ENCODE measurements at regions not wholly inside any gene's neighbourhood (a gene's known extent, or its start where the extent isn't known, plus 50 kb on each side); places are given as distances from the start of the nearest gene placed in this dataset.

DNA sequence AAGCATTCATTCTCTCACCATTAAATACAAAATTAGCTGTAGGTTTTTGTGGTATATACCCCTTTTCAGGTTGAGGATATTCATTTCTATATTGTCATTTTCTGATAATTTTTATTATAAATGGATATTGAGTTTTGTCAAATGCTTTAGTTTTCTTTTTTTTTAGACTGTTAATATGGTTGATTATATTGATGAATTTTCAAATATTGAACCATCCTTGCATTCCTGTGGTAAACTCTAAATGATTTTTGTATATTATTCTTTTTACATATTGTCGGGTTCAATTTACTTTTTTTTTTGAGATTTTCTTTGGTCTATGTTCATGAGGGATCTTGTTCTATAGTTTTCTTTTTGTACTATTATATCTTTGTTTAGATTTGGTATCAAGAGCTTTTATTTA lies 165.1 kb downstream of the GPAT3 start:
- H4K20me1 ChIP-seq (replicated peaks; ENCODE audit: control insufficient read depth, insufficient read depth, low read length), result no peaks in the 10 kb centered on the region
- no peak for ATAC-seq
- CTCF ChIA-PET (ENCODE audit: low intra/inter-chr PET ratio), result no interaction called here
- H3K9me3 ChIP-seq (replicated peaks; ENCODE audit: control insufficient read depth, insufficient read depth, low read depth, low read length), result no peaks in the 10 kb centered on the region
- intact Hi-C loops (cut with micrococcal nuclease) (no loop called here), in situ Hi-C loops (cut with MboI) (no loop called here)
- 0% methylated on average over 1 of the region's 1 CpG for WGBS (ENCODE audit: insufficient coverage, low coverage, missing lambda C conversion rate)
- no peaks in the 10 kb centered on the region for H3K27me3 ChIP-seq (ENCODE audit: control insufficient read depth in 2 of 2, insufficient read depth in 2 of 2, low read length in 2 of 2)
- no peak for FAIRE-seq
- no peaks in the 10 kb centered on the region for H3K79me2 ChIP-seq (ENCODE audit: control insufficient read depth, insufficient read depth, low read length)
- no peaks in the 10 kb centered on the region for H3K9me1 ChIP-seq (ENCODE audit: control insufficient read depth, insufficient read depth, low read length)
- TF ChIP-seq TRIM28 (IDR thresholded peaks at IDR 0.05) (peak; percentile 31; the same call in 1 of the 2 replicates), ZNF324 (CRISPR knock-in tag; IDR thresholded peaks at IDR 0.05) (peak; percentile 92)
- TF ChIP-seq, protein P1, sequence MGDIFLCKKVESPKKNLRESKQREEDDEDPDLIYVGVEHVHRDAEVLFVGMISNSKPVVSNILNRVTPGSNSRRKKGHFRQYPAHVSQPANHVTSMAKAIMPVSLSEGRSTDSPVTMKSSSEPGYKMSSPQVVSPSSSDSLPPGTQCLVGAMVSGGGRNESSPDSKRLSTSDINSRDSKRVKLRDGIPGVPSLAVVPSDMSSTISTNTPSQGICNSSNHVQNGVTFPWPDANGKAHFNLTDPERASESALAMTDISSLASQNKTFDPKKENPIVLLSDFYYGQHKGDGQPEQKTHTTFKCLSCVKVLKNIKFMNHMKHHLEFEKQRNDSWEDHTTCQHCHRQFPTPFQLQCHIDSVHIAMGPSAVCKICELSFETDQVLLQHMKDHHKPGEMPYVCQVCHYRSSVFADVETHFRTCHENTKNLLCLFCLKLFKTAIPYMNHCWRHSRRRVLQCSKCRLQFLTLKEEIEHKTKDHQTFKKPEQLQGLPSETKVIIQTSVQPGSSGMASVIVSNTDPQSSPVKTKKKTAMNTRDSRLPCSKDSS (IDR thresholded peaks at IDR 0.05; ENCODE audit: low read depth, partially characterized antibody), result peak; percentile 14
- TF ChIP-seq, protein P2, sequence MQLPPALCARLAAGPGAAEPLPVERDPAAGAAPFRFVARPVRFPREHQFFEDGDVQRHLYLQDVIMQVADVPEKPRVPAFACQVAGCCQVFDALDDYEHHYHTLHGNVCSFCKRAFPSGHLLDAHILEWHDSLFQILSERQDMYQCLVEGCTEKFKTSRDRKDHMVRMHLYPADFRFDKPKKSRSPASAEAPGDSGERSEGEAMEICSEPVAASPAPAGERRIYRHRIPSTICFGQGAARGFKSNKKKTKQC (CRISPR knock-in tag; IDR thresholded peaks at IDR 0.05), result no peak
- no peaks in the 10 kb centered on the region for H3K4me1 ChIP-seq (replicated peaks in 1 of 2; ENCODE audit: control insufficient read depth in 2 of 2, insufficient read depth in 2 of 2, low read length in 2 of 2)
- H3K9ac ChIP-seq (ENCODE audit: insufficient read depth in 1 of 2, low read depth in 2 of 2, low read length in 2 of 2), result no peak overlapping the region
- no peak overlapping the region for H3K4me3 ChIP-seq
- no peak overlapping the region for H3K4me2 ChIP-seq (ENCODE audit: insufficient read depth, low read length)
- H3K27ac ChIP-seq (ENCODE audit: extremely low read depth, low read depth, low read length), result no peak overlapping the region
- BruUV-seq (replicated peaks), result no TSS peak
- H2AFZ ChIP-seq (ENCODE audit: low read depth, low read length), result no peak overlapping the region
- no peak for DNase-seq (ENCODE audit: extremely low read depth in 1 of 4, low spot score in 3 of 4)
- POLR2A ChIA-PET, result no interaction called here
- no peaks in the 10 kb centered on the region for H3K36me3 ChIP-seq (ENCODE audit: control insufficient read depth, insufficient read depth, low read length)

DNA sequence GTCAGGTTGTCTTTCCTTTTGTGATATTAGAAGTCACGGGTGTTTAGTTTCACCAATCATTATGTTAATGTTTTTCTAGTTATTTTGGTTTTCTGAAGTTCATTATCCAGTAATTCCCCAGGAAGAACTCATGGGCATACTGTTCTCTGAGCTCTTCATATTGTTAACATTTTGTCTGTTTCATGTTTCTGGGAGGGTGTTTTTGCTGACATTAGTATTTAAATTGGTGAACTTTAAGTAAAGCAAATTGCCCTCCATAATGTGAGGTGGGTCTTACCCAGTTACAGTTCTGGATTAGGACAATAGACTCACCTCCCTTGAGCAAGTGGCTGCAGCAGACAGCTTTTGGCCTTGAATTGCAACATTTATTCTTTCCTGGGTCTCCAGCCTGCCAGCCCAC lies 163.4 kb downstream of the GPAT3 start:
- no peaks in the 10 kb centered on the region for H3K36me3 ChIP-seq (ENCODE audit: control insufficient read depth, insufficient read depth, low read length)
- TF ChIP-seq ZNF316 (IDR thresholded peaks at IDR 0.05) (peak; percentile 22; the same call in 1 of the 2 replicates), ZNF232 (CRISPR knock-in tag; IDR thresholded peaks at IDR 0.05) (no peak)
- no peak overlapping the region for H3K9ac ChIP-seq (ENCODE audit: insufficient read depth in 1 of 2, low read depth in 2 of 2, low read length in 2 of 2)
- no peak overlapping the region for H3K4me3 ChIP-seq
- H3K9me1 ChIP-seq (ENCODE audit: control insufficient read depth, insufficient read depth, low read length), result no peaks in the 10 kb centered on the region
- ChIA-PET CTCF (ENCODE audit: low intra/inter-chr PET ratio) (no interaction called here), POLR2A (no interaction called here)
- no peak overlapping the region for H2AFZ ChIP-seq (ENCODE audit: low read depth, low read length)
- no peaks in the 10 kb centered on the region for H3K79me2 ChIP-seq (ENCODE audit: control insufficient read depth, insufficient read depth, low read length)
- no peak overlapping the region for H3K27ac ChIP-seq (ENCODE audit: extremely low read depth, low read depth, low read length)
- intact Hi-C loops (cut with micrococcal nuclease) (no loop called here), in situ Hi-C loops (cut with MboI) (no loop called here)
- H3K4me1 ChIP-seq (replicated peaks in 1 of 2; ENCODE audit: control insufficient read depth in 2 of 2, insufficient read depth in 2 of 2, low read length in 2 of 2), result no peaks in the 10 kb centered on the region
- FAIRE-seq, result no peak
- no peak for ATAC-seq
- H3K27me3 ChIP-seq (ENCODE audit: control insufficient read depth in 2 of 2, insufficient read depth in 2 of 2, low read length in 2 of 2), result no peaks in the 10 kb centered on the region; a peak in 1 of 5 replicates
- BruUV-seq (replicated peaks), result no TSS peak
- 0% methylated on average over 1 of the region's 1 CpG for WGBS (ENCODE audit: insufficient coverage, low coverage, missing lambda C conversion rate)
- H3K9me3 ChIP-seq (replicated peaks; ENCODE audit: control insufficient read depth, insufficient read depth, low read depth, low read length), result no peaks in the 10 kb centered on the region
- no peak for DNase-seq (ENCODE audit: extremely low read depth in 1 of 4, low spot score in 3 of 4)
- no peaks in the 10 kb centered on the region for H4K20me1 ChIP-seq (replicated peaks; ENCODE audit: control insufficient read depth, insufficient read depth, low read length)
- H3K4me2 ChIP-seq (ENCODE audit: insufficient read depth, low read length), result no peak overlapping the region

Data from K562 (cell line).